H9 (cell line): ENCODE measurements at regions not wholly inside any gene's neighbourhood (a gene's known extent, or its start where the extent isn't known, plus 50 kb on each side); places are given as distances from the start of the nearest gene placed in this dataset.

Experiments
- DNase-seq: peaks from one replicate; pipeline ENCODE4 v3.0.0-alpha.2; 2017
- H2AFZ ChIP-seq: one replicate; pipeline ENCODE4 v1.6.1; 2013; ENCODE audit warnings: mild to moderate bottlenecking, low read length, control low read depth, moderate library complexity
- H2AK5ac ChIP-seq: 2 replicates; pipeline ENCODE4 v1.6.1; 2013; ENCODE audit warnings: low read length, control low read depth, mixed read lengths; ENCODE audit not compliant: insufficient read length
- H2BK120ac ChIP-seq: one replicate; pipeline ENCODE4 v1.6.1; 2013; ENCODE audit warnings: low read depth, mild to moderate bottlenecking, low read length, control low read depth, inconsistent platforms; ENCODE audit not compliant: poor library complexity, severe bottlenecking
- H2BK12ac ChIP-seq: 2 replicates; pipeline ENCODE4 v1.6.1; 2013; ENCODE audit warnings: low read length, control low read depth, mixed read lengths, low read depth; ENCODE audit not compliant: insufficient read length
- H2BK15ac ChIP-seq: 2 replicates; pipeline ENCODE4 v1.6.1; 2013; ENCODE audit warnings: low read depth, low read length, control low read depth
- H2BK20ac ChIP-seq: one replicate; pipeline ENCODE4 v1.6.1; 2013; ENCODE audit warnings: low read depth, mild to moderate bottlenecking, low read length, control low read depth, inconsistent platforms; ENCODE audit not compliant: poor library complexity, severe bottlenecking
- H2BK5ac ChIP-seq: 2 replicates; pipeline ENCODE4 v1.6.1; 2013; ENCODE audit warnings: low read length, control low read depth, mixed read lengths; ENCODE audit not compliant: insufficient read length
- H3K14ac ChIP-seq: 2 replicates; pipeline ENCODE4 v1.6.1; 2013; ENCODE audit warnings: low read length, control low read depth; ENCODE audit not compliant: insufficient read depth
- H3K18ac ChIP-seq: 2 replicates; pipeline ENCODE4 v1.6.1; 2013; ENCODE audit warnings: low read depth, mild to moderate bottlenecking, mixed read lengths, low read length, control low read depth; ENCODE audit not compliant: insufficient read length
- H3K23ac ChIP-seq: 2 replicates; pipeline ENCODE4 v1.6.1; 2013; ENCODE audit warnings: low read length, control low read depth, mixed read lengths, low read depth; ENCODE audit not compliant: insufficient read length
- H3K23me2 ChIP-seq: 2 replicates; pipeline ENCODE4 v1.6.1; 2013; ENCODE audit warnings: low read depth, mild to moderate bottlenecking, mixed read lengths, low read length, control low read depth; ENCODE audit not compliant: insufficient read length, poor library complexity, severe bottlenecking
- H3K27ac ChIP-seq: 2 replicates; pipeline ENCODE4 v1.5.1; 2013; ENCODE audit warnings: low read length, control low read depth, mixed read lengths, low read depth; ENCODE audit not compliant: insufficient read length
- H3K27me3 ChIP-seq: 2 replicates; pipeline ENCODE4 v1.6.1; 2013; ENCODE audit warnings: low read length, control low read depth, inconsistent platforms; ENCODE audit not compliant: insufficient read depth
- H3K4ac ChIP-seq: 2 replicates; pipeline ENCODE4 v1.6.1; 2013; ENCODE audit warnings: low read depth, mild to moderate bottlenecking, control low read depth, inconsistent platforms, low read length, moderate library complexity
- H3K4me1 ChIP-seq: 2 replicates; pipeline ENCODE4 v1.6.1; 2013; ENCODE audit warnings: low read length, control low read depth, inconsistent platforms; ENCODE audit not compliant: insufficient read depth
- H3K4me2 ChIP-seq: 2 replicates; pipeline ENCODE4 v1.6.1; 2013; ENCODE audit warnings: low read length, control low read depth, mixed read lengths; ENCODE audit not compliant: insufficient read length, insufficient read depth
- H3K56ac ChIP-seq: 2 replicates; pipeline ENCODE4 v1.6.1; 2013; ENCODE audit warnings: low read depth, mild to moderate bottlenecking, mixed read lengths, low read length, control low read depth; ENCODE audit not compliant: insufficient read length
- H3K79me1 ChIP-seq: 2 replicates; pipeline ENCODE4 v1.6.1; 2013; ENCODE audit warnings: low read depth, mild to moderate bottlenecking, moderate library complexity, low read length, control low read depth, inconsistent platforms; ENCODE audit not compliant: insufficient read depth, poor library complexity, severe bottlenecking
- H3K79me2 ChIP-seq: 2 replicates; pipeline ENCODE4 v1.6.1; 2013; ENCODE audit warnings: low read length, control low read depth, inconsistent platforms; ENCODE audit not compliant: insufficient read depth
- H3K9ac ChIP-seq: 2 replicates; pipeline ENCODE4 v1.6.1; 2013; ENCODE audit warnings: low read length, control low read depth, mixed read lengths; ENCODE audit not compliant: insufficient read length; ENCODE audit errors: extremely low read depth
- H3K9me3 ChIP-seq: one replicate; pipeline ENCODE4 v1.6.1; 2013; ENCODE audit warnings: low read depth, low read length, inconsistent platforms; ENCODE audit not compliant: control insufficient read depth
- H3T11ph ChIP-seq: one replicate; pipeline ENCODE4 v1.6.1; 2013; ENCODE audit warnings: mild to moderate bottlenecking, low read length, control low read depth, inconsistent platforms
- H4K20me1 ChIP-seq: one replicate; pipeline ENCODE4 v1.6.1; 2013; ENCODE audit not compliant: control insufficient read depth, insufficient read length, insufficient read depth
- H4K5ac ChIP-seq: 2 replicates; pipeline ENCODE4 v1.6.1; 2013; ENCODE audit warnings: low read depth, mild to moderate bottlenecking, mixed read lengths, low read length, control low read depth; ENCODE audit not compliant: insufficient read length
- H4K8ac ChIP-seq: replicated peaks from 2 replicates; pipeline ENCODE4 v1.6.1; 2013; ENCODE audit warnings: low read length, control low read depth, mixed read lengths, low read depth; ENCODE audit not compliant: insufficient read length
- H4K91ac ChIP-seq: 2 replicates; pipeline ENCODE4 v1.6.1; 2013; ENCODE audit warnings: low read depth, mild to moderate bottlenecking, moderate library complexity, mixed read lengths, low read length, control low read depth; ENCODE audit not compliant: insufficient read length
- H3K27ac Mint-ChIP-seq, 3 experiments: 2 replicates in 2 of 3; 3 replicates in 1 of 3; pipeline ENCODE4 v1.8.0; 2020 to 2021; ENCODE audit warnings: mixed read lengths in 3 of 3, mild to moderate bottlenecking in 1 of 3, moderate library complexity in 1 of 3
- H3K27me3 Mint-ChIP-seq: 2 replicates; pipeline ENCODE4 v1.8.0; 2021; ENCODE audit warnings: low read depth, mild to moderate bottlenecking, moderate library complexity, mixed read lengths
- H3K36me3 Mint-ChIP-seq, 3 experiments: 2 replicates in 2 of 3; 3 replicates in 1 of 3; pipeline ENCODE4 v1.8.0; 2020 to 2021; ENCODE audit warnings: low read depth in 3 of 3, mixed read lengths in 3 of 3; ENCODE audit not compliant: insufficient read depth in 1 of 3
- H3K4me1 Mint-ChIP-seq, 2 experiments: 2 replicates each; pipeline ENCODE4 v1.8.0; 2020; ENCODE audit warnings: mixed read lengths in 2 of 2
- H3K4me3 Mint-ChIP-seq, 2 experiments: 2 replicates in 1 of 2; 3 replicates in 1 of 2; pipeline ENCODE4 v1.8.0; 2020 to 2021; ENCODE audit warnings: mild to moderate bottlenecking in 2 of 2, mixed read lengths in 2 of 2, moderate library complexity in 1 of 2
- H3K9me3 Mint-ChIP-seq, 2 experiments: 2 replicates in 1 of 2; 3 replicates in 1 of 2; pipeline ENCODE4 v1.8.0; 2020; ENCODE audit warnings: mild to moderate bottlenecking in 2 of 2, mixed read lengths in 2 of 2, moderate library complexity in 1 of 2
- CTCF ChIP-seq: fragments of 200-600 bp; sonication (generic); conservative IDR thresholded peaks from 3 replicates; pipeline ENCODE4 v1.8.0; 2021; ENCODE audit warnings: antibody characterized with exemption, mild to moderate bottlenecking
- WGBS: extraction: QIAGEN DNeasy Blood & Tissue Kit; methylation state at CpG from one replicate; pipeline ENCODE4 v1.1.7; 2013; ENCODE audit warnings: missing lambda C conversion rate, low lambda C conversion rate, mixed read lengths; ENCODE audit not compliant: insufficient read length; ENCODE audit errors: extremely low coverage; 5-methylcytosine and 5-hydroxymethylcytosine counted together

GRCh38 chrX:140362861-140363260 is 142.0 kb downstream of the SOX3 start:
- Mint-ChIP-seq H3K4me1 (peaks cover 33 to 34% of the 10 kb centered on the region in 2 experiments), H3K36me3 (peaks cover 0 to 2% (median 0%) of the 10 kb centered on the region in 3 experiments; a peak in 1 of 7 replicates)
- H3K9ac ChIP-seq = no peak overlapping the region

More at GRCh38 chrX:140362861-140363260, 142.0 kb downstream of the SOX3 start:
- Mint-ChIP-seq H3K4me3 (no peak overlapping the region), H3K27ac (0 out of 7 replicates have a peak overlapping the region, but pooled peaks of 1 of the 3 experiments have one; percentile 42), H3K27me3 (peaks cover 8% of the 10 kb centered on the region; the same call in 1 of the 2 replicates), H3K9me3 (no peaks in the 10 kb centered on the region; a peak in 1 of 5 replicates)
- Histone ChIP-seq H4K20me1 (no peaks in the 10 kb centered on the region), H3K18ac (no peak overlapping the region), H3K79me2 (no peaks in the 10 kb centered on the region), H3K14ac (no peak overlapping the region), H3K27ac (no peak overlapping the region), H2BK15ac (no peak overlapping the region), H4K5ac (no peak overlapping the region), H2BK120ac (no peak overlapping the region), H3K23me2 (no peaks in the 10 kb centered on the region), H3K23ac (no peak overlapping the region), H3K27me3 (no peaks in the 10 kb centered on the region), H2BK12ac (no peak overlapping the region), H3K56ac (no peak overlapping the region), H3K4me2 (no peak overlapping the region), H2AK5ac (no peak overlapping the region), H2AFZ (no peak overlapping the region), H3T11ph (no peak overlapping the region), H4K91ac (no peak overlapping the region), H3K4ac (no peak overlapping the region), H2BK5ac (no peak overlapping the region), H3K4me1 (peaks cover 4% of the 10 kb centered on the region; the same call in 1 of the 2 replicates), H3K79me1 (no peaks in the 10 kb centered on the region), H4K8ac (no peak overlapping the region), H3K9me3 (no peaks in the 10 kb centered on the region), H2BK20ac (no peak overlapping the region)
- no CpG with 5 or more reads among the region's 4 CpGs for WGBS
- no peak for TF ChIP-seq CTCF
- DNase-seq = no peak
